ENCODE measurements at regions not wholly inside any gene's neighbourhood (a gene's known extent, or its start where the extent isn't known, plus 50 kb on each side); places are given as distances from the start of the nearest gene placed in this dataset.

GRCh38 chr13:53545340-53545941 is 516.8 kb downstream of the OLFM4 start:
- DNase-seq = no peak

GRCh38 chr13:53560556-53560955 is 531.9 kb downstream of the OLFM4 start:
- no peak for DNase-seq

DNA sequence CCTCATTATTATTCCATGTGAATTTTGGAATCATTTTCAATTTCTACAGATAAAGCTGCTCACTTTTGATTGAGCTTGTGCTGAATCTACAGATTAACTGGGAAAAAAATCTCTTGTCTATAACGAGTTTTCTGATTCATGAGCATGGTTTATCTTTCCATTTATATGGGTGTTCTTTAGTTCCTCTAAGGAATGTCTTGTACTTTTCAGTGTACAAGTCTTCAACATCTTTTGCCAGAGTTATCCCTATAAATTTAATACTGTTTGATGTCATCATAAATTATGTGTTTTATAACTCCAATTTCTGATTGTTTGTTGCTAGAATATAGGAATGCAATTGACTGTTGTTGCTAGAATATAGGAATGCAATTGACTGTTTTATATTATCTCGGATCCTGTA is 533.8 kb downstream of the OLFM4 start:
- no peak for DNase-seq

- DNase-seq = no peak
Measured at GRCh38 chr13:53568491-53568890, 539.9 kb downstream of the OLFM4 start.

GRCh38 chr13:53569453-53569852 is 540.8 kb downstream of the OLFM4 start:
- DNase-seq = no peak

DNA sequence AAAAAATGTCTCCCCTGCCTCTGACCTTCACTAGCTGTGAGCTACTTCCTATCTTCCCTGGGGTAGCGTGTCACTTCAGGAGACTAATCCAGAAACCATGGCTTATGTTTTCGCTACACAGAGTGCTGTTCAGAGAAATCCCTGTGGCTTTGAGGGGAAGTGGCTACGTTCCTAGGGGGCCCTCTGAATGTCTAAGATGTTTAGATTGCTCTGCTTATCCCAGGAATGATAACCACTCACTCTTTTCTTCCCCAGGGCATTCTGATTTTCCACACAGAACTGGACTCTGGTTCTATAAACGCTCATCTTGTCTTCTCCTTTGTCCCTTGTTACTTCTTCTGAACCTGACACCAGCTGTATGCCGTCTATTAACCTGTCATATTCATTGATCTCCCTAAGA is 572.5 kb downstream of the OLFM4 start:
- no peak for DNase-seq

DNA sequence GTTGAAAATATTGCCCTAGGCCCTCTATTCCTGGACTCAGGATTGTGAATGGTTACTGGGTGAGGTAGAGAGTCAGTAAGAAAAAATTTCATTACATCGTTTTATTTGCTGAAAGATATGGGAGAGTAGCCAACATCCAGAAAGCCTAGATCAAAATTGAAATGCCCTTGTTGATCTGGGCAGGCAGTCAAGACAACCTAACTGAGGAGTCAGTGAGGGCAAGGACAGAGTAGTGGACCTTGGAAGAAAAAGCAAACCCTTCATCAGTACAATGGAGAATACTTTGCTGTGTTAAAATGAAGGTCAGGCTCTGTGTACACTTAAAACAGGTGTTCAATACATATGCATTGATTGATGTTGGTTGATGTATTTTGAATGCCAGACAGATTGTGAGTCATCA is 576.7 kb downstream of the OLFM4 start:
- no peak for DNase-seq

GRCh38 chr13:53612200-53612599 is 583.6 kb downstream of the OLFM4 start:
- DNase-seq = no peak

GRCh38 chr13:53622456-53622855 is 593.8 kb downstream of the OLFM4 start:
- no peak for DNase-seq

DNA sequence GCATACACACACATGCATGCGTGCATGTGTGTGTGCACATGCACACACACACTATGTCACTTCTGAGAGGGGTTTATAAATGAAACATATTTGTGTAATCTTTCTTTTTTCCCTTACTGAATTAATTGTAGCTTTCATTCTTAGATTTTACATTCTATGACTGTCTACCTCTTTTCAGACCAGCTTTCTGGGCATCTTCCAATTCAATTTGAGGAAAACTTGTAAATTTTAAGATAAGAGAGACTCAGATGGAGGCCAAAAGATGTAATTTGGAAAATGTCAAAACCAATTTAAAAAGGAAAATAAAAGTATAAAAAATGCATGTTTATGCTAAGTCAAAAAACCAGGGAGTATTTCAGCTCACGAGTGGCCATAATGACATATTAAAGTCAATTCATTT is 594.5 kb downstream of the OLFM4 start:
- no peak for DNase-seq

GRCh38 chr13:53631511-53631910 is 602.9 kb downstream of the OLFM4 start:
- no peak for DNase-seq

DNA sequence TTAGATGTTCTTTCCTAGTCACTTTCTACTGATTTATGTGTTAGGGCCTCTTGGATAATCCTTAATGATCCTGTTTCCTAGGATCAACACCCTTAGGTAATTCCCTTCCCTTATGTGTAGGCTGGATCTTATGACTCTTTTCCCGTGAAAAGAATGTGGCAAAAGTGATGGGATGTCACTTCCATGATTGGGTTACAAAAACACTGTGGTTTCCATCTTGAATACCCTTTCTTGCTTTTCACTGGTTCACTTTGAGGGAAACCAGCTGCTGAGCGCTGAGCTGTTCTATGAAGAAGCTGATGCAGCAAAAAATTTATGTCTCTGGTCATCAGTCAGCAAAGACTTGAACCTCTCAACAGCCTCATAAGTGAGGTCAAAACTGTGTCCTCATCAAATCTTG is 609.4 kb downstream of the OLFM4 start:
- DNase-seq = no peak

DNA sequence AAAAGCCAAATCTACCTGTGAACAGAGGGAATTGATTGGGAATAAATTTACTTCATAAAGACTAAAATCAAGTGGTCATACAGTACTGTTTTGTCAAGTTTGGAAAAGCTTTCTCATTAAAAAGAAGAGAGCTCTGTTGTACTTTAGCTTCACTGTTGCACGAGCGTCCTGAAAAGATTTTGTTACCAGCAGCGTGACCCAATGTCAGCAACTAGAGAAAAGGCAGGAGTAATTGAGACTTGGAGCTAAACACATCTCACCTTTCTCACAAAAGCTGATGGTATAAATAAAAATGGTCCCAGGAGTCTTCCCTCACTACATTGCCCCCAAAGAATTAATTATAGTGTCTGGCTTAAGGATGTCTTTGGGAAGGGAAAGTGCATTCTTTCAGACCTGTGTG is 613.7 kb downstream of the OLFM4 start:
- no peak for DNase-seq

DNA sequence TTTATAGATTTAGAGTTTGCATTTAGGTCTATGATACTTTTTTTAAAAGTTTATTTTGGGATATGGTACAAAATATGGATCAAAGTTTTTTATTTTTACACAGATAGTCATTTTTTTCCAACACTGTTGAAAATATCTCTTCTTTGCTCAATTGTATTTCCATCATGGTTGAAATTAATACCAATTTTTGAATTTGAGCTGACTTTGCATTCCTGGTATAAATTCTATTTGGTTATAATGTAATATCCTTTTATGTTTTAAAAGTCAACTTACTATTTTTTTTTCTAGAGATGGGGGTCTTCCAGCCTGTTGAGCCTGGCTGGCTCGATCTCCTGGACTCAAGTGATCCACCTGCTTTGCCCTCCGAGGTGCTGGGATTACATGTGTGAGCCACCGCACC is 620.1 kb downstream of the OLFM4 start:
- DNase-seq = no peak

GRCh38 chr13:53672005-53672404 is 643.4 kb downstream of the OLFM4 start:
- DNase-seq = no peak

DNA sequence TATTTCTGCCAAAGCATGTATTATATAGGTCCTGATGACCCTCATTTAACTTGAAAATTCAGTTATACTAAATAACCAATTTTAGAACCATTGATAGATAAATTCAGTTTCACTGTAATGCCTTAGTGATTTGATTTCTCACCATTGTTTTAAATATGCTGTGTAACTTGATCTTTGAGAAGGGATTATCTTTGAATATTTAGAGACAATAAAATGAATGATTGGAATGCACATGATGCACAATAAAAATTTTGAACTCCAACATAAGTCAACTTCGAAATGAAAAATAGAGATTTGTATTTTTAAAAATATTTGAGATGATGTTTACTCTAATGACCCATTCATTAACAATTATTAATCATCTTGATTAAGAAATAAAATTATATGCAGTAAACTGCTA is 654.5 kb downstream of the OLFM4 start:
- no peak for DNase-seq

GRCh38 chr13:53683608-53684007 is 655.0 kb downstream of the OLFM4 start:
- DNase-seq = no peak

DNA sequence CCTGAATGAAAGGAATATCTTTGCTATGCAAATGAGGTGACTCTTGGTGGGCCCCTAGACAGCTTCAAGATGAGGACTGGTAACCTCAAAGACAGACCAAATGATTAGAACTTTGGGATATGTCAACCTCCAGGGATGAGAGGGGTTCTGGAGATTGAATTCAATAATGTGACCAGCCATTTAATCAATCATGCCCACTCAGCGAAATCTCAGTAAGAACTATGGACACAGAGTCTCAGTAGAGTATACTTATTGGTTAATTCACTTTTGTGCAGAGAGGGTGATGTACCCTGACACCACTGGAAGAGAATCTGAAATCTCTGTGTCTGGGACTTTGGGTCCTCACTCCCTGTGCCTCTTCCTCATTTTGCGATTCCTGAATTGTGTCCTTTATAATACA is 662.8 kb downstream of the OLFM4 start:
- DNase-seq = no peak

DNA sequence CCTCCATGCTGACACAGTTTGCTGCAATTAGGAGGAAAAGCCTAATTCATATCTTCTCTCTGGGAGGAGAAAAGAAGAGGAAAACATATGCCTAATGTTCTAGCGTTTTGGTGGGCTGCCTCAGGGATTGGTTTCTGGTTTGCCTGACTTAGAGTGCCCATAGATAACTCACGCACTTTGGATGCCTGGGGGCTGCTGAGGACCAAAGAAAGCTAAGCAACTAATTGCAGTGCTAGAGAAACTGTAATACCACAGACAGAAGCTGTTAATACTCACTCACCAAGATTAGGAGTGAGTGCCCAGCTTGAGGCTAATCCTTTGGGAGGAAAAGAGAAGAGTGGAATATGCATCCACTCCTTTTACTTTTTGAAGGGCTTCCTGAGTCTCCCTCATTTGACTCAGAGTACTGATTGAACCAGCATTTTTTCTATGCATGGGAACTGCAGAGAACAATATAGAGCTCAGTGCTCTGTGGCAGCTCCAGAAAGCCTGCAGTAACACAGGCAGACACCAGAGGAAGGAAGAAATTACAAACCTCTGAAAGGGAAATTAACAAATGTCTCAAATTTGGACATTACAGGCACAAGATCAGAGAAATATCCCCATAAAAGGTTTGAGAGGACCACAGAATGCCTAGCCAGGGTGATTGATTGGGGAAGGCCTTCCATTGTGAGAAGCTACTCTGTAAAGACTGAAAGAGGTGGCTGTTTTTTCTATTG is 666.4 kb downstream of the OLFM4 start:
- no peak for DNase-seq

DNA sequence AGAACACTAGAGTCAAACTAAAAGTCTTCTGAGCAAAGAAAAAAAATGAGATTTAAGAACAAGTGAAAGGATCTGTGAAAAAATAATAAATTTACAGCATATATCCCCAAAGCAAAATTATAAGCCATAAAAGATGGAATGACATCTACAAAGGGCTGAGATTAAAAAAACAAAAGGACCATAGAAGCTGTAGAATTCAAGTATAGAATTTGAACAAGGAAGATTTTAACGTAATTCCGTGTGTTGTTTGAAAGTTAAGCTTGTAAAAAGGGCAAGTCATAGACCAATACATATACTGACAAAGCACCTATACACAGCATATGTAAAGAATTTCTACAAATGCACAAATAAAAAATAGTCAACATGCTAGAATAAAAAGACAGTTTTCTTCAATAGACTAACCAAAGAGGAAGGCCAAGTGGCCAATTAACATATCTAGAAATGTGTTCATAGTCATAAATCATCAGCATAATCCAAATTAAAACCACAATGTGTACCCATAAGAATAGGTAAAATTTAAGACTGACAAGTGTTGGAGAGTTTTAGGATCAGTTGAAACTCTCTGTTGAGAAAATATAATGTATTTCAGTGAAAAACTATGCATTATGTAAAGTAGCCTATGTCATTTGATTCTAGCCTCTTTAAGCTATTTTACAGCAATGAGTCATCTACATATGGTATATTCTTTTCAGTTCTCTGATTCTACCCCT is 674.9 kb downstream of the OLFM4 start:
- DNase-seq = no peak

DNA sequence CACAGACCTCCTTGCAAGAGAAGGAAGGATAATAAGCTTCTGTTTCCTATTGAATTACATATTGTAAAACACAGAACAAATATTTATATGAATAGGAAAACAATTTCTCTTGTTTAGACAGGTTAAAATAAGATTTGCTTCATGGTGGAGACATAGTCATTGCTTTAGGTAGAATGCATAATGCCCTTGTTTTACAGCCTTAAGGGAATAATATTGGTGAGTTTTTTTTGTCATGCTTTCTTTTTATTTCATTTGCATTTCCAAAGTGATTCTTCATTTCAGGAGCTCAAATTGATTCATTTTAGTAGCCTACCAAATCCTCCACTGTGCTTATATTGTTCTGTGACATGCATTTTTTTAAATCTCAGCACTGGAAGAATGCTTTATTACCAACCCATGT is 690.7 kb downstream of the OLFM4 start:
- no peak for DNase-seq

GRCh38 chr13:53732664-53733063 is 704.1 kb downstream of the OLFM4 start:
- DNase-seq = no peak

GRCh38 chr13:53743906-53744305 is 715.3 kb downstream of the OLFM4 start:
- DNase-seq = no peak

- no peak for DNase-seq
Measured at GRCh38 chr13:53747825-53748224, 719.2 kb downstream of the OLFM4 start.

All from suppressor macrophage treated with lipopolysaccharide for 4 hours (primary cell).